ENCODE measurements at regions not wholly inside any gene's neighbourhood (a gene's known extent, or its start where the extent isn't known, plus 50 kb on each side); places are given as distances from the start of the nearest gene placed in this dataset.

- TF ChIP-seq POLR2A (IDR thresholded peaks at IDR 0.05; ENCODE audit: low read depth, low read length) = no peak
- no peak for TF ChIP-seq TAF1 (IDR thresholded peaks at IDR 0.05; ENCODE audit: borderline replicate concordance, low read depth, low read length)
- no peak for TF ChIP-seq POLR2AphosphoS5 (IDR thresholded peaks at IDR 0.05; ENCODE audit: low read depth, low read length)
- no peak for DNase-seq (ENCODE audit: insufficient read length)
- no peak for FAIRE-seq
Observed at GRCh38 chr13:91174886-91175501, 172.5 kb upstream of the MIR17HG start.

DNA sequence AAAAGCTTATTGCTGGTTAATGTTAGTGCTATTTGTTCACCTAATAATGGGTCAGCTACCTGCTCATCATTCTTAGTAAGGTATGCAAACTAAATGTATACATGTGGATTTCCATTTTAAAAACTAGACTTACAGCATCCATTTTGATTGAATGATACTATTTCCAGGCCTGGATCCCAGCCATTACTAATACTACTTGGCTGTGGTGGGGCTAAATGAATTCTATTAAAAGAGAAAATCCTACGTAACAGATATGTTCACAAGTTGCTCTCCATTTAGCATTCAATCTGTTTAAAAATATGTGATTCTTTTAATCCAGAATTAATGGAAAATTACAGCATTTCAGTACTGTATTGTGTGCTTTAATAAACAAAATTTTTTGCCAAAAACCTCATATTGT is 169.4 kb upstream of the MIR17HG start:
- DNase-seq (ENCODE audit: insufficient read length) = no peak
- TF ChIP-seq POLR2A (IDR thresholded peaks at IDR 0.05; ENCODE audit: low read depth, low read length) (no peak), TAF1 (IDR thresholded peaks at IDR 0.05; ENCODE audit: borderline replicate concordance, low read depth, low read length) (no peak), POLR2AphosphoS5 (IDR thresholded peaks at IDR 0.05; ENCODE audit: low read depth, low read length) (no peak)
- no peak for FAIRE-seq

DNA sequence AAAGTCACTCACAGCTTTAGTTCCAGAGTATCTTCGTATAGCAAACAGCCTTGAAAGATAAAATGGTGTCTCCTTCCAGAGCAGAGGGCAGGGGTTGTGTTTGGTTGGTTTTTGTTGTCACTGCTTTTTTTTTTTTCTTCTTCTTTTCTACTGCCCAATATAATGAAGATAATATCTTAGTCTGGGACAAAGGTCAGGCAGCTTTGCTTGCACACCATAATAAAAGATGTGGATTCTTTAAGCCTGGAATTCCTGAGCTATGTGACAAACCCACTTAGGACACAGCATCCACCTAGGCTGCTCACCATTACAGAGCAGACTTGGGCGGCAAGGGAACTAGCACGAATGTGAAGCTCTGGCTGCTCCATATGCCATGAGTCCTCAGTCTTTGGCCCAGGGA is 165.6 kb upstream of the MIR17HG start:
- no peak for TF ChIP-seq POLR2AphosphoS5 (IDR thresholded peaks at IDR 0.05; ENCODE audit: low read depth, low read length)
- no peak for TF ChIP-seq TAF1 (IDR thresholded peaks at IDR 0.05; ENCODE audit: borderline replicate concordance, low read depth, low read length)
- no peak for TF ChIP-seq POLR2A (IDR thresholded peaks at IDR 0.05; ENCODE audit: low read depth, low read length)
- FAIRE-seq (no peak), DNase-seq (ENCODE audit: insufficient read length) (no peak)

DNA sequence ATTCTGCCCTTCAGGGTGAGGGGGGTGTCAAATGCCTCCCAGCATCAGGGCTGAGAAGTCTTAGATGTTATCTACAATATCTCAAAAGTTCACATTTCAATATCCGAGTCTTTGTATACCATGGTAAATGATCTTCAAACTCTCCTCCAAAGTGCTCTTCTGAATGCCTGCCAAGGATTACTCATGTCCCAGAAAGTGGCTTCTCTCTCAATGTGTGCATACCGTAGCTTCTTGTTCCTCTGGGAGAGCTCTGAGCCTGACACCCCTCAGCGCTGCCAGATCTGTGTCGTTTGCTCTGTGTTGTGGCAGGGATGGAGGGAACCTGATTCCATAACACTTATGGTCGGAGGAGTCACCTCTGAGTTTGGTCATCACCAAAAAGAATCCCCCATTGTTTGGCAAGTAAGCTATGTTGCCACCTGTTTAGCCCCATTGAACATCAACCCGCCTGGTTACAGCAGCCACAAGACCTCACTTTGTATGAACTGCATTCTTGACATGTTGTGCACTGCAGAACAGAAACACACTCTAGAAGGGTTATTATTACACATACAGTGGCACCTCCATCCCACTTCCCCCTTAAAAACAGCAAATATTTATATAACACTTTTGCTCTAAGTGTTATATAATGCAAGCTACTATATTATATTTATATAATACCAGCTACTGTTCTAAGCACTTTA is 163.1 kb upstream of the MIR17HG start:
- FAIRE-seq (no peak), DNase-seq (ENCODE audit: insufficient read length) (no peak)
- TF ChIP-seq TAF1 (IDR thresholded peaks at IDR 0.05; ENCODE audit: borderline replicate concordance, low read depth, low read length) (no peak), POLR2A (IDR thresholded peaks at IDR 0.05; ENCODE audit: low read depth, low read length) (no peak), POLR2AphosphoS5 (IDR thresholded peaks at IDR 0.05; ENCODE audit: low read depth, low read length) (no peak)

GRCh38 chr13:91185294-91185863 is 162.1 kb upstream of the MIR17HG start:
- TF ChIP-seq POLR2AphosphoS5 (IDR thresholded peaks at IDR 0.05; ENCODE audit: low read depth, low read length) = no peak
- no peak for TF ChIP-seq POLR2A (IDR thresholded peaks at IDR 0.05; ENCODE audit: low read depth, low read length)
- TF ChIP-seq TAF1 (IDR thresholded peaks at IDR 0.05; ENCODE audit: borderline replicate concordance, low read depth, low read length) = no peak
- DNase-seq (ENCODE audit: insufficient read length) (no peak), FAIRE-seq (peak; percentile 30)

DNA sequence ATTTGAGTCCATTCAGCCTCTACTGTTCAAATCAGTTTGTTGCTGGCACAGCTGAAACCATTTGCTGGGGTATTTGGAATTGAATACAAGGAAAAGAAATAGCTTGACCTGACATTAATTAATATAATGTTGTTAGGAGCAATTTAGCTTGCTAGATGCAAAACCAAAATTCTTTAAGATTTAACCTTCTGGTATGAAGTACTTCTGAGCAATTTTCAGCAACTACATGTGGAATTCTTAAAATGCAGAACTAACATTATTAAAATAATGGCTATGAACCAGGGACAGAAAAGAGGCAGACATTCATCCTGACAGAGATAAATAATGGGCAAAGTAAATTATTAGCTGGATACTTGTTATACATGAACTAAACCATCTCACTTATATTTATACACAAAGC is 160.0 kb upstream of the MIR17HG start:
- no peak for FAIRE-seq

GRCh38 chr13:91189506-91189905 is 158.0 kb upstream of the MIR17HG start:
- TF ChIP-seq POLR2A (IDR thresholded peaks at IDR 0.05; ENCODE audit: low read depth, low read length) = no peak
- no peak for TF ChIP-seq TAF1 (IDR thresholded peaks at IDR 0.05; ENCODE audit: borderline replicate concordance, low read depth, low read length)
- TF ChIP-seq POLR2AphosphoS5 (IDR thresholded peaks at IDR 0.05; ENCODE audit: low read depth, low read length) = no peak
- FAIRE-seq = no peak
- no peak for DNase-seq (ENCODE audit: insufficient read length)

More for the DNA sequence above, 160.0 kb upstream of the MIR17HG start:
- TF ChIP-seq POLR2A (IDR thresholded peaks at IDR 0.05; ENCODE audit: low read depth, low read length) (no peak), TAF1 (IDR thresholded peaks at IDR 0.05; ENCODE audit: borderline replicate concordance, low read depth, low read length) (no peak), POLR2AphosphoS5 (IDR thresholded peaks at IDR 0.05; ENCODE audit: low read depth, low read length) (no peak)
- DNase-seq (ENCODE audit: insufficient read length) = no peak

- no peak for TF ChIP-seq TAF1 (IDR thresholded peaks at IDR 0.05; ENCODE audit: borderline replicate concordance, low read depth, low read length)
- TF ChIP-seq POLR2A (IDR thresholded peaks at IDR 0.05; ENCODE audit: low read depth, low read length) = no peak
- no peak for TF ChIP-seq POLR2AphosphoS5 (IDR thresholded peaks at IDR 0.05; ENCODE audit: low read depth, low read length)
- no peak for DNase-seq (ENCODE audit: insufficient read length)
- no peak for FAIRE-seq
Observed at GRCh38 chr13:91193358-91193757, 154.1 kb upstream of the MIR17HG start.

DNA sequence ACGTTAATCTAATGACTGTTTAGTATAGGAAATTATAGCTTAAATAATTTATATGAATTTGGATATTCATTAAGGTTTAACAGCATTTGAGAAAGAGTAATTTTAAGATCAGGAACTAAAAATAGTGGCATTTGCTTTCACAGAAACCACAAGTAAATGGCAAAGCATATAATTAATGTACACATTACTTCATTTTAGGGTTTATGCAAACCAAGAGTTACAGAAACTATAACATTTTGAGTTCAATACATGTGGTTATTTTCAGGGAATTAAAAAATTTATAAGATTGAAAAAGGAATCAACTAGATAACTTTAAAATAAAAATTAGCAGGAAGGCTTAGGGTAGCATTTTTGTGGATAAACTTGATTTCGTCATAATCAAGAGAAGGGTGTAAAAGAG is 151.7 kb upstream of the MIR17HG start:
- TF ChIP-seq POLR2AphosphoS5 (IDR thresholded peaks at IDR 0.05; ENCODE audit: low read depth, low read length) (no peak), TAF1 (IDR thresholded peaks at IDR 0.05; ENCODE audit: borderline replicate concordance, low read depth, low read length) (no peak), POLR2A (IDR thresholded peaks at IDR 0.05; ENCODE audit: low read depth, low read length) (no peak)
- no peak for FAIRE-seq
- DNase-seq (ENCODE audit: insufficient read length) = no peak

GRCh38 chr13:91196958-91197357 is 150.5 kb upstream of the MIR17HG start:
- no peak for FAIRE-seq
- no peak for DNase-seq (ENCODE audit: insufficient read length)
- TF ChIP-seq TAF1 (IDR thresholded peaks at IDR 0.05; ENCODE audit: borderline replicate concordance, low read depth, low read length) (no peak), POLR2A (IDR thresholded peaks at IDR 0.05; ENCODE audit: low read depth, low read length) (no peak), POLR2AphosphoS5 (IDR thresholded peaks at IDR 0.05; ENCODE audit: low read depth, low read length) (no peak)

DNA sequence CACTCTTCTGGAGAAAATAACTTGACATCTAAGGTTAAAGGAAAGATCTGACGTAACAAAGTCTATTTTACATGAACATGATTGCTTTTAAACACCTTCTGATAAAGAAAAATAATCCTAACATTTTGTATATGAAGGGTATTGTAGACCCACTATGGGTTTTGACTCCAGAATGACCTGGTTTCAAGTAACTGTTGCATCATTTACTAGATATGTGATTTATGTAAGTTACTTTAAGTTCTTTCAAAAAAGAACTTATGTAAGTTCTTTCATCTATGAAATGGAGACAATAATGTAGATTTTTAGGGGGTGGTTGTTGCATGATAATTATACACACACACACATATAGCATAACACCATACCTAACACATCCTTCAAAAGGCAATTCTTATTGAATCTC is 147.6 kb upstream of the MIR17HG start:
- DNase-seq (ENCODE audit: insufficient read length) (no peak), FAIRE-seq (no peak)
- no peak for TF ChIP-seq POLR2AphosphoS5 (IDR thresholded peaks at IDR 0.05; ENCODE audit: low read depth, low read length)
- no peak for TF ChIP-seq POLR2A (IDR thresholded peaks at IDR 0.05; ENCODE audit: low read depth, low read length)
- no peak for TF ChIP-seq TAF1 (IDR thresholded peaks at IDR 0.05; ENCODE audit: borderline replicate concordance, low read depth, low read length)

DNA sequence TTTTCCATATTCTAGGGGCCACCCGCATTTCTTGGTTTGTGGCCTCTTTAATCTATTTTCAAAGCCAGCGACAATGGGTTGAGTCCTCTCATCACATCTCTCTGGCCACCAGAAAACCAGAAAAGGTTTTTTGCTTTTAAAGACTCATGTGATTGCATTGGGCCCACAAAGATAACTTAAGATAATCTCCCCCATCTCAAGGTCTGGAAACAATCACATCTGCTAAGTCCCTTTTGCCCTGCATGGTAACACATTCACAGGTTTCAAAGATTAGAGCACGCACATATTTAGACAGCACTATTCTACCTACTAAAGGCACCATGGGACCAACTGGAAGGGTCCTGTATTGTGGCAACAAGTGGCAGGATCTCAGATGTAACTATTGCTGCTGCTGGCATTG is 147.0 kb upstream of the MIR17HG start:
- no peak for DNase-seq (ENCODE audit: insufficient read length)
- no peak for FAIRE-seq
- no peak for TF ChIP-seq POLR2AphosphoS5 (IDR thresholded peaks at IDR 0.05; ENCODE audit: low read depth, low read length)
- TF ChIP-seq POLR2A (IDR thresholded peaks at IDR 0.05; ENCODE audit: low read depth, low read length) = no peak

Data from GM12892 (cell line).